HL-60 (cell line): ENCODE measurements at regions not wholly inside any gene's neighbourhood (a gene's known extent, or its start where the extent isn't known, plus 50 kb on each side); places are given as distances from the start of the nearest gene placed in this dataset.

ENCODE experiments used
- DNase-seq, 2 experiments: peaks; one replicate each; pipeline ENCODE4 v3.0.0-alpha.2; 2010 to 2020; ENCODE audit warnings: low read depth in 1 of 2, low spot score in 1 of 2
- H3K27ac ChIP-seq: fragments of 250-450 bp; sonication (Bioruptor Pico); replicated peaks from 2 replicates; pipeline ENCODE4 v1.5.1; 2020; ENCODE audit warnings: mild to moderate bottlenecking, moderate library complexity
- H3K27me3 ChIP-seq: fragments of 250-450 bp; sonication (Bioruptor Pico); 2 replicates; pipeline ENCODE4 v1.5.1; 2021; ENCODE audit warnings: mild to moderate bottlenecking, moderate library complexity; ENCODE audit not compliant: insufficient read depth, poor library complexity, severe bottlenecking
- H3K4me3 ChIP-seq: replicated peaks from 2 replicates; pipeline ENCODE4 v1.5.1; 2011; ENCODE audit warnings: mild to moderate bottlenecking, control low read depth, low read length; ENCODE audit not compliant: insufficient read depth
- CTCF ChIP-seq: IDR thresholded peaks from one replicate; pipeline ENCODE4 v1.5.1; 2011; ENCODE audit warnings: low read length, control low read depth, inconsistent platforms; ENCODE audit not compliant: insufficient read depth
- GABPA ChIP-seq: IDR thresholded peaks from 2 replicates; pipeline ENCODE4 v1.6.1; 2012; ENCODE audit warnings: low read depth
- POLR2AphosphoS5 ChIP-seq: IDR thresholded peaks from 2 replicates; pipeline ENCODE4 v1.6.1; 2012; ENCODE audit warnings: low read depth
- REST ChIP-seq: IDR thresholded peaks from 2 replicates; pipeline ENCODE4 v1.6.1; 2012; ENCODE audit warnings: low read depth; ENCODE audit not compliant: insufficient replicate concordance
- SPI1 ChIP-seq: IDR thresholded peaks from 2 replicates; pipeline ENCODE4 v1.6.1; 2012; ENCODE audit warnings: low read depth, mild to moderate bottlenecking, borderline replicate concordance

GRCh38 chr1:29584362-29584761, 348.0 kb downstream of the PTPRU start:
- no peak for DNase-seq
- Histone ChIP-seq H3K4me3 (no peak overlapping the region), H3K27me3 (no peaks in the 10 kb centered on the region), H3K27ac (no peak overlapping the region)
- TF ChIP-seq REST: no peak
- TF ChIP-seq POLR2AphosphoS5: no peak
- TF ChIP-seq CTCF: no peak
- no peak for TF ChIP-seq SPI1
- TF ChIP-seq GABPA: no peak

DNA sequence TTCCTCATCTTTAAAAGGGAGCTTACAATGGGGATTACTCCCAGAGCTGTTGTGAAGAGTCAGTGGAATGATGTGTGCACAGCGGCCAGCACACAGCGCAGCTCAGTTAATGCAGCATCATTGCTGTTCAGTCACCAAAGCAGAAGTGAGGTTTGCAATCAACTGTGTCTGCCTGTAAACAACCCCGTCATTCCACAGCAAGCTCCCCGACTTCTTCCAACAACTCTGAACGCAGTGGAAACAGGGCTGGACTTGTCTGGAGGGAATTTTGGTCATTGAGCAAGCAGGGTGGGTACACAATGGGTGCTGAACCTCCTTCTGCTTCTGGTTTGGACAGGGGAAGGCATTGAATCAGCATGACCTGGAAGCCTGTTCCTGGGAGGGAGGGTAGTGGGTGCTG, 347.4 kb downstream of the PTPRU start:
- Histone ChIP-seq H3K27ac (no peak overlapping the region), H3K4me3 (no peak overlapping the region), H3K27me3 (no peaks in the 10 kb centered on the region)
- no peak for DNase-seq
- TF ChIP-seq REST: no peak
- TF ChIP-seq GABPA: no peak
- TF ChIP-seq CTCF: no peak
- no peak for TF ChIP-seq POLR2AphosphoS5
- TF ChIP-seq SPI1: no peak

DNA sequence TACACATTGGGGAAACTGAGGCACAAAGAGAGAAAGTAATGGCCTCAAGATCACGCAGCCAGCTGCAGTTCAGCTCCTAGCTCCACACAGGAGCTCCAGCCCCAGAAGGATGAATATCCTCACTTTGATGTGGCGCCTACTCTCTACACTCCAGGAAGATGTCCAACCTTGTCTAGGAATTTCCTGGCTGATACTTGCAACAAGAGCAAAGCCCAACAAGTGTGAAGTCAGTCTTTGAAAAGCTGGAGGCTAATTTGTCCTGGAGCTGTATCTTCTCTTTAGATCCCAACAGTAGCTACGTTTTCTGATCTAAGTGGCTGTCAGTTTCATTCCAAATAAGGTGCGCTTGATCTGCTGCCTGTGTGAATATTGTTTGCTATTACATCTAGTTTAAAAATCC, 344.9 kb downstream of the PTPRU start:
- Histone ChIP-seq H3K27ac (no peak overlapping the region), H3K27me3 (no peaks in the 10 kb centered on the region), H3K4me3 (no peak overlapping the region)
- no peak for DNase-seq
- no peak for TF ChIP-seq SPI1
- no peak for TF ChIP-seq REST
- no peak for TF ChIP-seq CTCF
- TF ChIP-seq GABPA: no peak
- TF ChIP-seq POLR2AphosphoS5: no peak
